PC-9 (cell line): ENCODE measurements at regions not wholly inside any gene's neighbourhood (a gene's known extent, or its start where the extent isn't known, plus 50 kb on each side); places are given as distances from the start of the nearest gene placed in this dataset.

ENCODE experiments used
- BruUV-seq: library from RNA; stranded (reverse); fragments of 400-500 nt; replicated peaks from 2 replicates; lab custom pipeline; 2021; lab: Mats Ljungman, UMichigan
- CTCF ChIA-PET: fragments of 300-600 bp; sonication (Branson Sonifier 250); formaldehyde crosslinking; loops from one replicate; lab custom pipeline; 2022; ENCODE audit warnings: antibody characterized with exemption; lab: Charles Lee
- POLR2A ChIA-PET: fragments of 300-600 bp; sonication (Branson Sonifier 250); formaldehyde crosslinking; loops from one replicate; lab custom pipeline; 2022; ENCODE audit warnings: antibody characterized with exemption; ENCODE audit not compliant: unreplicated experiment; lab: Charles Lee
- DNase-seq, 2 experiments: peaks; one replicate each; pipeline versions ENCODE4 v3.0.0 to v3.0.0-alpha.2; 2015 to 2022; ENCODE audit warnings: mixed read lengths in 1 of 2
- H2AFZ ChIP-seq: fragments of 200-600 bp; sonication (generic); 2 replicates; pipeline ENCODE4 v1.8.1; 2017; ENCODE audit warnings: antibody characterized with exemption
- H3F3A ChIP-seq: fragments of 200-600 bp; sonication (generic); 2 replicates; pipeline ENCODE4 v1.8.1; 2017; ENCODE audit warnings: antibody characterized with exemption, mild to moderate bottlenecking, low read depth; ENCODE audit not compliant: insufficient read depth
- H3K27ac ChIP-seq: fragments of 200-600 bp; sonication (generic); 2 replicates; pipeline ENCODE4 v1.6.1; 2016; ENCODE audit warnings: mixed run types
- H3K27me3 ChIP-seq: fragments of 200-600 bp; sonication (generic); 2 replicates; pipeline ENCODE4 v1.6.1; 2016; ENCODE audit warnings: low read depth, mixed run types; ENCODE audit not compliant: insufficient read depth
- H3K36me3 ChIP-seq: fragments of 200-600 bp; sonication (generic); 2 replicates; pipeline ENCODE4 v1.6.1; 2016; ENCODE audit warnings: low read depth, mixed run types
- H3K4me1 ChIP-seq: fragments of 200-600 bp; sonication (generic); replicated peaks from 2 replicates; pipeline ENCODE4 v1.6.1; 2016; ENCODE audit warnings: mixed run types; ENCODE audit not compliant: insufficient read depth
- H3K4me2 ChIP-seq: fragments of 200-600 bp; sonication (generic); 2 replicates; pipeline ENCODE4 v1.6.1; 2017; ENCODE audit warnings: mixed run types
- H3K4me3 ChIP-seq: fragments of 200-600 bp; sonication (generic); 2 replicates; pipeline ENCODE4 v1.6.1; 2016; ENCODE audit warnings: mixed run types
- H3K79me2 ChIP-seq: fragments of 200-600 bp; sonication (generic); 2 replicates; pipeline ENCODE4 v1.6.1; 2017; ENCODE audit warnings: low read depth, mixed run types
- H3K9me2 ChIP-seq: fragments of 200-600 bp; sonication (generic); 2 replicates; pipeline ENCODE4 v1.8.1; 2017; ENCODE audit warnings: mild to moderate bottlenecking; ENCODE audit not compliant: insufficient read depth
- H3K9me3 ChIP-seq: fragments of 200-600 bp; sonication (generic); 2 replicates; pipeline ENCODE4 v1.8.1; 2016; ENCODE audit warnings: low read depth; ENCODE audit not compliant: insufficient read depth
- H4K20me1 ChIP-seq: fragments of 200-600 bp; sonication (generic); 2 replicates; pipeline ENCODE4 v1.8.1; 2017; ENCODE audit not compliant: insufficient read depth
- EZH2 ChIP-seq: fragments of 200-600 bp; sonication (generic); IDR thresholded peaks from 2 replicates; pipeline ENCODE4 v1.8.0; 2017; ENCODE audit warnings: antibody characterized with exemption, low read depth
- intact Hi-C: fragments of 100-400 bp; cut with micrococcal nuclease; formaldehyde crosslinking; loops from one replicate; pipeline ENCODE4 v1.10.0; 2022; ENCODE audit not compliant: unreplicated experiment
- TF ChIP-seq, protein P1 (sequence below): fragments of 200-600 bp; sonication (generic); conservative IDR thresholded peaks from 2 replicates; pipeline ENCODE4 v1.6.1; 2017; ENCODE audit warnings: mixed run types, antibody characterized with exemption, mild to moderate bottlenecking, moderate library complexity

- H3K9me2 ChIP-seq, result no peaks in the 10 kb centered on the region
- no peaks in the 10 kb centered on the region for H3K27me3 ChIP-seq
- POLR2A ChIA-PET, result interaction anchor here (0.5 kb wide), 1 partner anchor 213 kb away, joined by 3 read pairs; no protein-coding TSS in a partner anchor
- H3K4me2 ChIP-seq, result no peak overlapping the region
- no peaks in the 10 kb centered on the region for H4K20me1 ChIP-seq
- H3F3A ChIP-seq, result no peaks in the 10 kb centered on the region
- BruUV-seq, result no TSS peak
- no peak for DNase-seq
- H3K79me2 ChIP-seq, result no peaks in the 10 kb centered on the region
- H3K4me1 ChIP-seq, result no peaks in the 10 kb centered on the region
- H3K4me3 ChIP-seq, result no peak overlapping the region
- intact Hi-C loops, result no loop called here
- H3K27ac ChIP-seq, result peak overlapping the region; percentile 29; the same call in 1 of the 2 replicates
- CTCF ChIA-PET, result no interaction called here
- TF ChIP-seq EZH2, result no peak
- TF ChIP-seq, protein P1, sequence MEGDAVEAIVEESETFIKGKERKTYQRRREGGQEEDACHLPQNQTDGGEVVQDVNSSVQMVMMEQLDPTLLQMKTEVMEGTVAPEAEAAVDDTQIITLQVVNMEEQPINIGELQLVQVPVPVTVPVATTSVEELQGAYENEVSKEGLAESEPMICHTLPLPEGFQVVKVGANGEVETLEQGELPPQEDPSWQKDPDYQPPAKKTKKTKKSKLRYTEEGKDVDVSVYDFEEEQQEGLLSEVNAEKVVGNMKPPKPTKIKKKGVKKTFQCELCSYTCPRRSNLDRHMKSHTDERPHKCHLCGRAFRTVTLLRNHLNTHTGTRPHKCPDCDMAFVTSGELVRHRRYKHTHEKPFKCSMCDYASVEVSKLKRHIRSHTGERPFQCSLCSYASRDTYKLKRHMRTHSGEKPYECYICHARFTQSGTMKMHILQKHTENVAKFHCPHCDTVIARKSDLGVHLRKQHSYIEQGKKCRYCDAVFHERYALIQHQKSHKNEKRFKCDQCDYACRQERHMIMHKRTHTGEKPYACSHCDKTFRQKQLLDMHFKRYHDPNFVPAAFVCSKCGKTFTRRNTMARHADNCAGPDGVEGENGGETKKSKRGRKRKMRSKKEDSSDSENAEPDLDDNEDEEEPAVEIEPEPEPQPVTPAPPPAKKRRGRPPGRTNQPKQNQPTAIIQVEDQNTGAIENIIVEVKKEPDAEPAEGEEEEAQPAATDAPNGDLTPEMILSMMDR, result no peak
- H3K9me3 ChIP-seq, result no peaks in the 10 kb centered on the region
- no peaks in the 10 kb centered on the region for H3K36me3 ChIP-seq
- no peak overlapping the region; the same call in 1 of the 2 replicates for H2AFZ ChIP-seq
Measured at GRCh38 chr14:29240066-29240465, 473.5 kb downstream of the FOXG1 start.

DNA sequence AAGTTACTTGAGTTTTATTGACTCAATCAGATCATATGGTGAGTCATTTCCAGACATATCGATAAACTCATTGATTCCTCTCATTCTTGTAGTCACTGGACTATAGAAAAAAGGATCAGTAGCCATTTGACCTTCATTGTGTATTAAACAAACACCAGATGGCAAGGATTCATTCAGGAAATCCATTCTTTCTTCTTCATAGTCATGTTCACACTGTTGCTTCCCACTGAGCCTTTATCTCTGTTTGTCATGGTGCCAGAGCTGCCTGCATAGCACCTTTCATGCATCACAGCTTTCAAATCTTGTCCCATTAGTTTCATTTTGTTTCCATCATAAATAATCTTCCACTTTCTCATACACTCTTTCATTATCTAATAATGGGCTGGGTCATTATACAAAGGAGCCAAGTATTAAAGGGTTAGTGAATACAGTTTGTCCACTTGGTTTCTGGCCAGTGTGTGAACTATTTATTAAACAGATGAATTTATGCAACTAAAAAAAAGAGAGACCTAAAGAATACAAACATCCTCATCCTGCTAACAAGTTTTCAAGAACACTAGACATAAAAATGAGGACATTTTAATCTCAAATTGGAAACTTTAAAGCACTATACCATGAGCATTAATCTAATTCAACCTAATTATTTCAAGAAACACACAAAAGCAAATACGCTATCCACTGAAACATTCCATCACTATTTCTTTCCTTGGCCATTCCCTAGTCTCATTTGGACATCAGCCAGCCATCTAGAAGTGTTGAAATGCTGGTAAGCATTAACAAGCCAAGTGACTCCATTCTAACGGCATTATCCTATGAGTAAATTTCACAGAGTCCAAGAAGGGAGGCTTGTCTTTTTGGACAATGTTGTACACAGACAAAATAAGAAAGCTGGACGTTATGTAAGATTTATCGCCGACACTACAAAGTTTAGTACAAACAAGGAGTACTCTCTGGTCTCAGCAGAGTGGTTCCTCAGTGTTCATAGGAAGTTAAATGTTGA, 476.5 kb downstream of the FOXG1 start:
- no peak overlapping the region for H2AFZ ChIP-seq
- no TSS peak for BruUV-seq
- CTCF ChIA-PET, result interaction anchor here (0.6 kb wide), 1 partner anchor 10 kb away, joined by 3 read pairs; no protein-coding TSS in a partner anchor

GRCh38 chr14:29255692-29256091, 489.1 kb downstream of the FOXG1 start:
- POLR2A ChIA-PET, result no interaction called here
- Histone ChIP-seq H3K27ac (no peak overlapping the region), H3K9me2 (no peaks in the 10 kb centered on the region), H3K79me2 (no peaks in the 10 kb centered on the region), H3K4me3 (no peak overlapping the region), H3K4me2 (no peak overlapping the region), H3F3A (no peaks in the 10 kb centered on the region), H3K36me3 (no peaks in the 10 kb centered on the region), H3K4me1 (no peaks in the 10 kb centered on the region), H2AFZ (no peak overlapping the region), H3K27me3 (no peaks in the 10 kb centered on the region), H3K9me3 (no peaks in the 10 kb centered on the region), H4K20me1 (no peaks in the 10 kb centered on the region)
- CTCF ChIA-PET, result no interaction called here
- intact Hi-C loops, result no loop called here
- no TSS peak for BruUV-seq
- DNase-seq, result no peak
- TF ChIP-seq, protein P1, result no peak
- no peak for TF ChIP-seq EZH2

More for the DNA sequence above, 476.5 kb downstream of the FOXG1 start:
- no peak for DNase-seq
- Histone ChIP-seq H3K27me3 (no peaks in the 10 kb centered on the region), H3F3A (no peaks in the 10 kb centered on the region), H3K9me2 (no peaks in the 10 kb centered on the region), H3K9me3 (no peaks in the 10 kb centered on the region), H3K4me1 (no peaks in the 10 kb centered on the region), H3K4me2 (no peak overlapping the region), H3K36me3 (no peaks in the 10 kb centered on the region), H3K27ac (no peak overlapping the region), H3K4me3 (no peak overlapping the region), H3K79me2 (no peaks in the 10 kb centered on the region), H4K20me1 (no peaks in the 10 kb centered on the region)
- POLR2A ChIA-PET, result no interaction called here
- TF ChIP-seq, protein P1, result no peak
- TF ChIP-seq EZH2, result no peak
- intact Hi-C loops, result no loop called here
